Sigmoid colon (tissue), 4 donors: ENCODE measurements at regions not wholly inside any gene's neighbourhood (a gene's known extent, or its start where the extent isn't known, plus 50 kb on each side); places are given as distances from the start of the nearest gene placed in this dataset.

Source experiments
- CTCF ChIP-seq, 4 experiments: fragments of 450-650 bp in 3 of 4; fragments of 200-600 bp in 1 of 4; IDR thresholded peaks; one replicate each; pipeline ENCODE4 v1.5.1; 2016 to 2019; ENCODE audit warnings: antibody characterized with exemption in 4 of 4, mild to moderate bottlenecking in 3 of 4, moderate library complexity in 2 of 4
- EP300 ChIP-seq, 4 donors: sonication (generic); formaldehyde crosslinking; IDR thresholded peaks; one replicate each; pipeline ENCODE4 v1.6.1; 2017; ENCODE audit warnings: antibody characterized with exemption in 4 of 4
- POLR2AphosphoS5 ChIP-seq, 4 donors: sonication (generic); formaldehyde crosslinking; IDR thresholded peaks; one replicate each; pipeline ENCODE4 v1.6.1; 2017; ENCODE audit warnings: antibody characterized with exemption in 4 of 4

DNA sequence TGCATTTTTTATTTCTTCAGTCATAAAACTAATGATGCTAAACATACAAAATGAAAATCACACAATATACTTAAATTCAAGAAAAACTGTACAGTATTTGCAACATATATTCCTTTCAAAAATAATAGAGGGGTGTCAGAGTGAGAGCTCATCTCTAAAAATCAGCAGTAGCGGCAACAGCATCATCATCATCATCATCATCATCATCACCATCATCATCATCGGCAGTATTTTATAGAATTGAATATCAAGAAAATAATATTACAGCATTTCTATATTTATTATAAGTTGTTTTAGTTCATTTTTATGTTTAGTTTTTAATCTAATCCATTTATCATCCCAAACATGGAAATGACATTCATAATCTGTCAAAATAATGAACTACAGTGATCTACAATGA is 67.4 kb upstream of the PPP1R3A start:
- TF ChIP-seq EP300 (IDR thresholded peaks at IDR 0.05) (no peak), CTCF (IDR thresholded peaks at IDR 0.05) (no peak), POLR2AphosphoS5 (IDR thresholded peaks at IDR 0.05) (no peak)
